Endothelial cell (in vitro differentiated cells): ENCODE measurements at regions not wholly inside any gene's neighbourhood (a gene's known extent, or its start where the extent isn't known, plus 50 kb on each side); places are given as distances from the start of the nearest gene placed in this dataset.

ENCODE experiments used
- DNase-seq: peaks from one replicate; pipeline ENCODE4 v3.0.0; 2021; ENCODE audit warnings: low spot score
- H3K27ac Mint-ChIP-seq: one replicate; pipeline ENCODE4 v1.8.0; 2021; ENCODE audit warnings: mixed read lengths, inconsistent platforms; ENCODE audit not compliant: unreplicated experiment
- H3K27me3 Mint-ChIP-seq: one replicate; pipeline ENCODE4 v1.8.0; 2021; ENCODE audit warnings: mild to moderate bottlenecking, moderate library complexity, mixed read lengths, inconsistent platforms; ENCODE audit not compliant: unreplicated experiment
- H3K36me3 Mint-ChIP-seq: one replicate; pipeline ENCODE4 v1.8.0; 2021; ENCODE audit warnings: mild to moderate bottlenecking, low read depth, mixed read lengths, inconsistent platforms; ENCODE audit not compliant: unreplicated experiment
- H3K4me1 Mint-ChIP-seq: one replicate; pipeline ENCODE4 v1.8.0; 2021; ENCODE audit warnings: mild to moderate bottlenecking, mixed read lengths, inconsistent platforms; ENCODE audit not compliant: unreplicated experiment
- H3K4me3 Mint-ChIP-seq: one replicate; pipeline ENCODE4 v1.8.0; 2021; ENCODE audit warnings: mild to moderate bottlenecking, mixed read lengths, inconsistent platforms; ENCODE audit not compliant: unreplicated experiment
- H3K9me3 Mint-ChIP-seq: one replicate; pipeline ENCODE4 v1.8.0; 2021; ENCODE audit warnings: mixed read lengths, inconsistent platforms; ENCODE audit not compliant: unreplicated experiment
- CTCF ChIP-seq: fragments of 200-600 bp; sonication (generic); IDR thresholded peaks from one replicate; pipeline ENCODE4 v1.5.0; 2021; ENCODE audit warnings: antibody characterized with exemption; ENCODE audit not compliant: unreplicated experiment

GRCh38 chr10:128382225-128382624 is 256.0 kb upstream of the MKI67 start:
- H3K27ac Mint-ChIP-seq: peak overlapping the region; percentile 19
- no peaks in the 10 kb centered on the region for H3K9me3 Mint-ChIP-seq
- TF ChIP-seq CTCF: no peak
- H3K36me3 Mint-ChIP-seq: no peaks in the 10 kb centered on the region
- peaks cover 3% of the 10 kb centered on the region for H3K4me1 Mint-ChIP-seq
- no peak overlapping the region for H3K4me3 Mint-ChIP-seq
- peaks cover 5% of the 10 kb centered on the region for H3K27me3 Mint-ChIP-seq
- no peak for DNase-seq

- no peak for TF ChIP-seq CTCF
- no peak for DNase-seq
- no peak overlapping the region for H3K4me3 Mint-ChIP-seq
- peaks cover 3% of the 10 kb centered on the region for H3K27me3 Mint-ChIP-seq
- H3K9me3 Mint-ChIP-seq: no peaks in the 10 kb centered on the region
- no peak overlapping the region for H3K27ac Mint-ChIP-seq
- no peaks in the 10 kb centered on the region for H3K4me1 Mint-ChIP-seq
- no peaks in the 10 kb centered on the region for H3K36me3 Mint-ChIP-seq
Observed at GRCh38 chr10:128384831-128385230, 258.6 kb upstream of the MKI67 start.

GRCh38 chr10:128386231-128386630 is 260.0 kb upstream of the MKI67 start:
- H3K27me3 Mint-ChIP-seq: peaks cover 3% of the 10 kb centered on the region
- no peak for TF ChIP-seq CTCF
- H3K27ac Mint-ChIP-seq: no peak overlapping the region
- no peaks in the 10 kb centered on the region for H3K9me3 Mint-ChIP-seq
- no peak overlapping the region for H3K4me3 Mint-ChIP-seq
- DNase-seq: no peak
- no peaks in the 10 kb centered on the region for H3K4me1 Mint-ChIP-seq
- H3K36me3 Mint-ChIP-seq: no peaks in the 10 kb centered on the region

GRCh38 chr10:128386816-128387604 is 260.8 kb upstream of the MKI67 start:
- Mint-ChIP-seq H3K4me3 (no peak overlapping the region), H3K27ac (no peak overlapping the region), H3K4me1 (no peaks in the 10 kb centered on the region), H3K36me3 (no peaks in the 10 kb centered on the region), H3K27me3 (peaks cover 3% of the 10 kb centered on the region), H3K9me3 (no peaks in the 10 kb centered on the region)
- DNase-seq: no peak
- no peak for TF ChIP-seq CTCF

GRCh38 chr10:128390596-128390995 is 264.4 kb upstream of the MKI67 start:
- Mint-ChIP-seq H3K36me3 (no peaks in the 10 kb centered on the region), H3K27ac (no peak overlapping the region), H3K4me1 (no peaks in the 10 kb centered on the region), H3K9me3 (no peaks in the 10 kb centered on the region), H3K4me3 (no peak overlapping the region), H3K27me3 (peaks cover 1% of the 10 kb centered on the region)
- DNase-seq: no peak
- no peak for TF ChIP-seq CTCF
